Naive thymus-derived CD4-positive, alpha-beta T cell (primary cell): ENCODE measurements at regions not wholly inside any gene's neighbourhood (a gene's known extent, or its start where the extent isn't known, plus 50 kb on each side); places are given as distances from the start of the nearest gene placed in this dataset.

ENCODE experiments used
- ATAC-seq: fragments of 150-1000 bp; cut with Tn5 transposase; 2 replicates; pipeline ENCODE4 v1.10.0; 2021; ENCODE audit warnings: mild to moderate bottlenecking, moderate library complexity
- CTCF ChIA-PET: fragments of 350-600 bp; sonication (Branson Sonifier 250); formaldehyde crosslinking; loops from one replicate; lab custom pipeline; 2021; ENCODE audit warnings: antibody characterized with exemption; lab: Charles Lee
- POLR2A ChIA-PET: fragments of 350-600 bp; sonication (Branson Sonifier 250); formaldehyde crosslinking; loops from one replicate; lab custom pipeline; 2021; ENCODE audit warnings: antibody characterized with exemption, inconsistent platforms; lab: Charles Lee
- DNase-seq, 9 donors: peaks; one replicate each; pipeline versions ENCODE4 v3.0.0 to v3.0.0-alpha.2; 2020 to 2022; ENCODE audit warnings: mixed read lengths in 1 of 9
- H3K27ac ChIP-seq: one replicate; pipeline ENCODE4 v1.7.0; 2013; ENCODE audit warnings: mild to moderate bottlenecking, low read depth, low read length, moderate library complexity
- H3K27me3 ChIP-seq, 2 donors: one replicate each; pipeline ENCODE4 v1.7.0; 2013; ENCODE audit warnings: low read length in 2 of 2, mild to moderate bottlenecking in 2 of 2, moderate library complexity in 2 of 2; ENCODE audit not compliant: control insufficient read depth in 2 of 2, insufficient read depth in 2 of 2
- H3K36me3 ChIP-seq, 3 experiments: 1 replicate in 2 of 3; 2 replicates in 1 of 3; pipeline ENCODE4 v1.7.0; 2013; ENCODE audit warnings: low read length in 3 of 3, mild to moderate bottlenecking in 3 of 3, moderate library complexity in 1 of 3; ENCODE audit not compliant: insufficient read depth in 3 of 3, control insufficient read depth in 2 of 3
- H3K4me1 ChIP-seq, 2 donors: one replicate each; pipeline ENCODE4 v1.7.0; 2013; ENCODE audit warnings: low read length in 2 of 2, mild to moderate bottlenecking in 2 of 2, moderate library complexity in 1 of 2; ENCODE audit not compliant: control insufficient read depth in 2 of 2, insufficient read depth in 2 of 2
- H3K4me3 ChIP-seq: 2 replicates; pipeline ENCODE4 v1.7.0; 2013; ENCODE audit warnings: mild to moderate bottlenecking, low read length
- H3K9me3 ChIP-seq, 3 experiments: 1 replicate in 2 of 3; 2 replicates in 1 of 3; pipeline ENCODE4 v1.7.0; 2013; ENCODE audit warnings: low read length in 3 of 3; ENCODE audit not compliant: control insufficient read depth in 2 of 3
- H3K27ac Mint-ChIP-seq, 9 donors: one replicate each; pipeline ENCODE4 v1.8.0; 2020 to 2022; ENCODE audit warnings: mixed read lengths in 9 of 9, mild to moderate bottlenecking in 8 of 9, moderate library complexity in 5 of 9, inconsistent platforms in 2 of 9
- H3K27me3 Mint-ChIP-seq, 5 donors: one replicate each; pipeline ENCODE4 v1.8.0; 2021 to 2022; ENCODE audit warnings: mixed read lengths in 5 of 5, mild to moderate bottlenecking in 1 of 5
- H3K36me3 Mint-ChIP-seq, 5 donors: one replicate each; pipeline ENCODE4 v1.8.0; 2020 to 2022; ENCODE audit warnings: mixed read lengths in 5 of 5, mild to moderate bottlenecking in 3 of 5, inconsistent platforms in 1 of 5
- H3K4me1 Mint-ChIP-seq, 7 donors: one replicate each; pipeline ENCODE4 v1.8.0; 2020 to 2022; ENCODE audit warnings: mixed read lengths in 7 of 7, mild to moderate bottlenecking in 3 of 7, inconsistent platforms in 1 of 7
- H3K4me3 Mint-ChIP-seq, 10 donors: one replicate each; pipeline ENCODE4 v1.8.0; 2020 to 2022; ENCODE audit warnings: mild to moderate bottlenecking in 10 of 10, mixed read lengths in 10 of 10, moderate library complexity in 6 of 10, inconsistent platforms in 2 of 10
- H3K9me3 Mint-ChIP-seq, 11 donors: one replicate each; pipeline ENCODE4 v1.8.0; 2020 to 2022; ENCODE audit warnings: mixed read lengths in 11 of 11, mild to moderate bottlenecking in 4 of 11, inconsistent platforms in 1 of 11, moderate library complexity in 1 of 11
- intact Hi-C, 2 donors: fragments of 100-400 bp; cut with micrococcal nuclease; formaldehyde crosslinking; loops; one replicate each; pipeline ENCODE4 v1.15.1; 2023

GRCh38 chr4:53863736-53864365, 200.6 kb downstream of the CHIC2 start:
- Histone ChIP-seq H3K27me3 (no peaks in the 10 kb centered on the region), H3K36me3 (no peaks in the 10 kb centered on the region), H3K27ac (no peak overlapping the region), H3K4me3 (no peak overlapping the region), H3K9me3 (no peaks in the 10 kb centered on the region), H3K4me1 (no peaks in the 10 kb centered on the region)
- Mint-ChIP-seq H3K4me1 (no peaks in the 10 kb centered on the region), H3K36me3 (no peaks in the 10 kb centered on the region), H3K9me3 (no peaks in the 10 kb centered on the region), H3K4me3 (no peak overlapping the region), H3K27me3 (peaks cover 0 to 9% (median 3%) of the 10 kb centered on the region in 5 donors), H3K27ac (no peak overlapping the region)
- DNase-seq (no peak), ATAC-seq (no peak)
- CTCF ChIA-PET = no interaction called here
- intact Hi-C loops = no loop called here
- POLR2A ChIA-PET = no interaction called here

GRCh38 chr4:53863158-53863557, 201.2 kb downstream of the CHIC2 start:
- H3K4me3 ChIP-seq = no peak overlapping the region
- H3K27me3 Mint-ChIP-seq = peaks cover 0 to 9% (median 3%) of the 10 kb centered on the region in 5 donors
- intact Hi-C loops = no loop called here
- H3K36me3 Mint-ChIP-seq = no peaks in the 10 kb centered on the region
- ChIA-PET CTCF (no interaction called here), POLR2A (no interaction called here)
- H3K27ac ChIP-seq = no peak overlapping the region
- no peak overlapping the region for H3K4me3 Mint-ChIP-seq
- no peaks in the 10 kb centered on the region for H3K36me3 ChIP-seq
- no peaks in the 10 kb centered on the region for H3K27me3 ChIP-seq
- no peak for ATAC-seq
- no peaks in the 10 kb centered on the region for H3K9me3 ChIP-seq
- no peaks in the 10 kb centered on the region for H3K4me1 ChIP-seq
- no peaks in the 10 kb centered on the region for H3K4me1 Mint-ChIP-seq
- no peaks in the 10 kb centered on the region for H3K9me3 Mint-ChIP-seq
- no peak overlapping the region for H3K27ac Mint-ChIP-seq
- no peak for DNase-seq

GRCh38 chr4:53861856-53862610, 202.4 kb downstream of the CHIC2 start:
- intact Hi-C loops = no loop called here
- no peak overlapping the region for H3K4me3 Mint-ChIP-seq
- Histone ChIP-seq H3K9me3 (no peaks in the 10 kb centered on the region), H3K36me3 (no peaks in the 10 kb centered on the region), H3K27ac (no peak overlapping the region), H3K4me3 (no peak overlapping the region), H3K27me3 (no peaks in the 10 kb centered on the region), H3K4me1 (no peaks in the 10 kb centered on the region)
- ChIA-PET POLR2A (no interaction called here), CTCF (no interaction called here)
- no peaks in the 10 kb centered on the region for H3K4me1 Mint-ChIP-seq
- H3K9me3 Mint-ChIP-seq = peaks cover 0 to under 1% (median 0%) of the 10 kb centered on the region in 11 donors
- DNase-seq (no peak), ATAC-seq (no peak)
- H3K27me3 Mint-ChIP-seq = peaks cover 0 to 9% (median 3%) of the 10 kb centered on the region in 5 donors
- no peaks in the 10 kb centered on the region for H3K36me3 Mint-ChIP-seq
- H3K27ac Mint-ChIP-seq = no peak overlapping the region

- no peaks in the 10 kb centered on the region for H3K27me3 ChIP-seq
- CTCF ChIA-PET = no interaction called here
- H3K4me3 Mint-ChIP-seq = no peak overlapping the region
- intact Hi-C loops = no loop called here
- no peak overlapping the region for H3K27ac Mint-ChIP-seq
- no peaks in the 10 kb centered on the region for H3K4me1 ChIP-seq
- no peaks in the 10 kb centered on the region for H3K36me3 ChIP-seq
- H3K4me3 ChIP-seq = no peak overlapping the region
- H3K9me3 Mint-ChIP-seq = peaks cover 0 to 2% (median 0%) of the 10 kb centered on the region in 11 donors
- POLR2A ChIA-PET = no interaction called here
- H3K27ac ChIP-seq = no peak overlapping the region
- ATAC-seq (no peak), DNase-seq (no peak)
- no peaks in the 10 kb centered on the region for H3K36me3 Mint-ChIP-seq
- peaks cover 0 to 6% (median 0%) of the 10 kb centered on the region in 7 donors for H3K4me1 Mint-ChIP-seq
- no peaks in the 10 kb centered on the region for H3K9me3 ChIP-seq
- H3K27me3 Mint-ChIP-seq = peaks cover 0 to 14% (median 9%) of the 10 kb centered on the region in 5 donors
Observed at GRCh38 chr4:53859305-53859704, 205.1 kb downstream of the CHIC2 start.

GRCh38 chr4:53858744-53859143, 205.7 kb downstream of the CHIC2 start:
- Histone ChIP-seq H3K27me3 (no peaks in the 10 kb centered on the region), H3K4me3 (no peak overlapping the region), H3K27ac (no peak overlapping the region), H3K4me1 (no peaks in the 10 kb centered on the region), H3K36me3 (no peaks in the 10 kb centered on the region), H3K9me3 (no peaks in the 10 kb centered on the region)
- Mint-ChIP-seq H3K9me3 (peaks cover 0 to 2% (median 0%) of the 10 kb centered on the region in 11 donors), H3K36me3 (no peaks in the 10 kb centered on the region), H3K27me3 (peaks cover 0 to 14% (median 9%) of the 10 kb centered on the region in 5 donors), H3K4me1 (peaks cover 0 to 6% (median 0%) of the 10 kb centered on the region in 7 donors), H3K4me3 (no peak overlapping the region), H3K27ac (no peak overlapping the region)
- ChIA-PET POLR2A (no interaction called here), CTCF (no interaction called here)
- ATAC-seq = no peak
- intact Hi-C loops = no loop called here
- no peak for DNase-seq

- H3K27ac ChIP-seq = no peak overlapping the region
Observed at GRCh38 chr4:53855581-53856250, 208.7 kb downstream of the CHIC2 start.

More at GRCh38 chr4:53855581-53856250, 208.7 kb downstream of the CHIC2 start:
- Mint-ChIP-seq H3K4me1 (peaks cover 0 to 6% (median 0%) of the 10 kb centered on the region in 7 donors), H3K36me3 (no peaks in the 10 kb centered on the region), H3K9me3 (peaks cover 0 to 2% (median 0%) of the 10 kb centered on the region in 11 donors), H3K27ac (no peak overlapping the region), H3K4me3 (no peak overlapping the region), H3K27me3 (peaks cover 0 to 11% (median 6%) of the 10 kb centered on the region in 5 donors)
- DNase-seq (no peak), ATAC-seq (peak; percentile 44)
- no peaks in the 10 kb centered on the region for H3K9me3 ChIP-seq
- no peak overlapping the region for H3K4me3 ChIP-seq
- H3K36me3 ChIP-seq = no peaks in the 10 kb centered on the region
- no peaks in the 10 kb centered on the region for H3K4me1 ChIP-seq
- intact Hi-C loops = no loop called here
- POLR2A ChIA-PET = no interaction called here
- no peaks in the 10 kb centered on the region for H3K27me3 ChIP-seq
- CTCF ChIA-PET = no interaction called here
